ENCODE measurements at regions not wholly inside any gene's neighbourhood (a gene's known extent, or its start where the extent isn't known, plus 50 kb on each side); places are given as distances from the start of the nearest gene placed in this dataset.

DNA sequence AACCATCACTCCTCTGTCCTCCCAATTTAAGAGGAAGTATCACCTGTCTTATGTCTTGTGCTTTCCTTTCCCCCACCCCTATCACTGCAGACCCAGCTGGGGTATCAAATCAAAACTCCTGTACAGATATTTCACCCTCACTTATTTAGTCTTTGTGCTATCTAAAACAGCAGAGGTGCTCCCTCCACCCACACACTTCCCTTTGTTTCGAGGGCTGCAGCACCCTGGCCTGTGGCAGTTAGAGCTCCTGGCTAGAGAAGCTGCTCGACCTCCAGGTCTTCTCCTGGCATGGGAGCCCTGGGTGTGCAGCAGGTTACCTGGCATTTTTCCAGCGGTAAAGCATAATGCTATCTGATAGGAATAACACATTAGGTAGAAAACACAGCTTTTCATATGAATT lies 181.4 kb upstream of the BCL6 start:
- no peak overlapping the region for H4K91ac ChIP-seq (ENCODE audit: insufficient read length, low read depth, low read length)
- no peak overlapping the region for H4K5ac ChIP-seq (ENCODE audit: insufficient read length, low read depth, low read length)
- H4K20me1 ChIP-seq (ENCODE audit: control insufficient read depth, insufficient read depth, insufficient read length): no peaks in the 10 kb centered on the region
- H3K4me2 ChIP-seq (ENCODE audit: insufficient read depth, insufficient read length, low read length): no peak overlapping the region
- no peaks in the 10 kb centered on the region for H3K27me3 Mint-ChIP-seq (ENCODE audit: low read depth)
- H2BK20ac ChIP-seq (ENCODE audit: low read depth, low read length, poor library complexity, severe bottlenecking): no peak overlapping the region
- H3K4me3 Mint-ChIP-seq: no peak overlapping the region
- H3K27me3 ChIP-seq (ENCODE audit: insufficient read depth, low read length): no peaks in the 10 kb centered on the region
- H3T11ph ChIP-seq (ENCODE audit: low read length): no peak overlapping the region
- no peaks in the 10 kb centered on the region for H3K4me1 ChIP-seq (ENCODE audit: insufficient read depth, low read length)
- no peak overlapping the region for H2BK120ac ChIP-seq (ENCODE audit: low read depth, low read length, poor library complexity, severe bottlenecking)
- H4K8ac ChIP-seq (replicated peaks; ENCODE audit: insufficient read length, low read depth, low read length): no peak overlapping the region
- H2AK5ac ChIP-seq (ENCODE audit: insufficient read length, low read length): no peak overlapping the region
- no peak overlapping the region for H3K14ac ChIP-seq (ENCODE audit: insufficient read depth, low read length)
- no peaks in the 10 kb centered on the region for H3K79me1 ChIP-seq (ENCODE audit: insufficient read depth, low read depth, low read length, poor library complexity, severe bottlenecking)
- H2BK12ac ChIP-seq (ENCODE audit: insufficient read length, low read depth, low read length): no peak overlapping the region
- DNase-seq: no peak
- peaks cover 0 to 25% (median 18%) of the 10 kb centered on the region in 3 experiments; a peak in 6 of 7 replicates for H3K36me3 Mint-ChIP-seq (ENCODE audit: insufficient read depth in 1 of 3, low read depth in 3 of 3)
- H3K27ac ChIP-seq (ENCODE audit: insufficient read length, low read depth, low read length): no peak overlapping the region
- H3K56ac ChIP-seq (ENCODE audit: insufficient read length, low read depth, low read length): no peak overlapping the region
- H3K4ac ChIP-seq (ENCODE audit: low read depth, low read length): no peak overlapping the region
- no peak overlapping the region for H3K9ac ChIP-seq (ENCODE audit: extremely low read depth, insufficient read length, low read length)
- no peak overlapping the region for H2AFZ ChIP-seq (ENCODE audit: low read length)
- no peaks in the 10 kb centered on the region for H3K23me2 ChIP-seq (ENCODE audit: insufficient read length, low read depth, low read length, poor library complexity, severe bottlenecking)
- TF ChIP-seq, protein P1, sequence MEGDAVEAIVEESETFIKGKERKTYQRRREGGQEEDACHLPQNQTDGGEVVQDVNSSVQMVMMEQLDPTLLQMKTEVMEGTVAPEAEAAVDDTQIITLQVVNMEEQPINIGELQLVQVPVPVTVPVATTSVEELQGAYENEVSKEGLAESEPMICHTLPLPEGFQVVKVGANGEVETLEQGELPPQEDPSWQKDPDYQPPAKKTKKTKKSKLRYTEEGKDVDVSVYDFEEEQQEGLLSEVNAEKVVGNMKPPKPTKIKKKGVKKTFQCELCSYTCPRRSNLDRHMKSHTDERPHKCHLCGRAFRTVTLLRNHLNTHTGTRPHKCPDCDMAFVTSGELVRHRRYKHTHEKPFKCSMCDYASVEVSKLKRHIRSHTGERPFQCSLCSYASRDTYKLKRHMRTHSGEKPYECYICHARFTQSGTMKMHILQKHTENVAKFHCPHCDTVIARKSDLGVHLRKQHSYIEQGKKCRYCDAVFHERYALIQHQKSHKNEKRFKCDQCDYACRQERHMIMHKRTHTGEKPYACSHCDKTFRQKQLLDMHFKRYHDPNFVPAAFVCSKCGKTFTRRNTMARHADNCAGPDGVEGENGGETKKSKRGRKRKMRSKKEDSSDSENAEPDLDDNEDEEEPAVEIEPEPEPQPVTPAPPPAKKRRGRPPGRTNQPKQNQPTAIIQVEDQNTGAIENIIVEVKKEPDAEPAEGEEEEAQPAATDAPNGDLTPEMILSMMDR (conservative IDR thresholded peaks at IDR 0.05): no peak
- no CpG with 5 or more reads among the region's 3 CpGs for WGBS (ENCODE audit: extremely low coverage, insufficient read length, low lambda C conversion rate)
- H3K27ac Mint-ChIP-seq: no peak overlapping the region
- no peaks in the 10 kb centered on the region for H3K9me3 ChIP-seq (ENCODE audit: control insufficient read depth, low read depth, low read length)
- peaks cover 20 to 23% of the 10 kb centered on the region in 2 experiments for H3K9me3 Mint-ChIP-seq
- no peak overlapping the region for H2BK15ac ChIP-seq (ENCODE audit: low read depth, low read length)
- no peak overlapping the region for H2BK5ac ChIP-seq (ENCODE audit: insufficient read length, low read length)
- no peak overlapping the region for H3K18ac ChIP-seq (ENCODE audit: insufficient read length, low read depth, low read length)
- H3K23ac ChIP-seq (ENCODE audit: insufficient read length, low read depth, low read length): no peak overlapping the region
- no peaks in the 10 kb centered on the region for H3K79me2 ChIP-seq (ENCODE audit: insufficient read depth, low read length)
- peaks cover 2 to 15% of the 10 kb centered on the region in 2 experiments; a peak in 3 of 4 replicates for H3K4me1 Mint-ChIP-seq

All from H9 (cell line).